SK-N-SH treated with all-trans-retinoic acid at 6 μM for 48 hours (cell line): ENCODE measurements at regions not wholly inside any gene's neighbourhood (a gene's known extent, or its start where the extent isn't known, plus 50 kb on each side); places are given as distances from the start of the nearest gene placed in this dataset.

Source experiments
- ATAC-seq: fragments of 200-7000 bp; cut with Tn5 transposase; 3 replicates; pipeline ENCODE4 v1.9.1; 2020; ENCODE audit warnings: mild to moderate bottlenecking, moderate library complexity
- ARNTL ChIP-seq: fragments of 450-650 bp; formaldehyde crosslinking; IDR thresholded peaks from 2 replicates; pipeline ENCODE4 v1.5.0; 2020; ENCODE audit warnings: low read depth, mild to moderate bottlenecking, moderate library complexity, borderline replicate concordance
- GLIS3 ChIP-seq: fragments of 250-450 bp; sonication (Bioruptor Pico); IDR thresholded peaks from 2 replicates; pipeline ENCODE4 v1.5.0; 2020; ENCODE audit warnings: mild to moderate bottlenecking, moderate library complexity
- ISL1 ChIP-seq: fragments of 250-450 bp; sonication (Bioruptor Pico); IDR thresholded peaks from 2 replicates; pipeline ENCODE4 v2.1.2; 2022; ENCODE audit warnings: mild to moderate bottlenecking, moderate library complexity
- OSR1 ChIP-seq: fragments of 250-450 bp; sonication (Bioruptor Pico); IDR thresholded peaks from 2 replicates; pipeline ENCODE4 v1.8.0; 2022; ENCODE audit warnings: moderate library complexity, mild to moderate bottlenecking, inconsistent platforms
- PPARA ChIP-seq: fragments of 250-450 bp; sonication (Bioruptor Pico); IDR thresholded peaks from 2 replicates; pipeline ENCODE4 v1.5.0; 2020; ENCODE audit warnings: mild to moderate bottlenecking, borderline replicate concordance
- RARB ChIP-seq: fragments of 250-450 bp; sonication (Bioruptor Pico); IDR thresholded peaks from 2 replicates; pipeline ENCODE4 v1.8.0; 2021; ENCODE audit warnings: mild to moderate bottlenecking, moderate library complexity
- SNAI2 ChIP-seq: fragments of 250-450 bp; sonication (Bioruptor Pico); IDR thresholded peaks from 2 replicates; pipeline ENCODE4 v1.5.0; 2020; ENCODE audit warnings: mild to moderate bottlenecking, moderate library complexity
- TCF4 ChIP-seq: fragments of 250-450 bp; sonication (Bioruptor Pico); IDR thresholded peaks from 2 replicates; pipeline ENCODE4 v1.8.0; 2021; ENCODE audit warnings: mild to moderate bottlenecking, moderate library complexity, borderline replicate concordance
- TOX ChIP-seq: fragments of 250-450 bp; sonication (Bioruptor Pico); IDR thresholded peaks from 2 replicates; pipeline ENCODE4 v1.8.0; 2021; ENCODE audit warnings: mild to moderate bottlenecking, moderate library complexity, borderline replicate concordance
- ZC3H10 ChIP-seq: fragments of 250-450 bp; sonication (Bioruptor Pico); IDR thresholded peaks from 2 replicates; pipeline ENCODE4 v1.5.1; 2021; ENCODE audit warnings: mild to moderate bottlenecking, moderate library complexity
- ZFP3 ChIP-seq: fragments of 250-450 bp; sonication (Bioruptor Pico); IDR thresholded peaks from 2 replicates; pipeline ENCODE4 v1.5.0; 2020; ENCODE audit warnings: mild to moderate bottlenecking, moderate library complexity
- ZNF70 ChIP-seq: fragments of 450-650 bp; formaldehyde crosslinking; IDR thresholded peaks from 2 replicates; pipeline ENCODE4 v1.5.0; 2020; ENCODE audit warnings: mild to moderate bottlenecking, moderate library complexity
- ZNF8 ChIP-seq: fragments of 450-650 bp; formaldehyde crosslinking; IDR thresholded peaks from 2 replicates; pipeline ENCODE4 v1.5.0; 2020; ENCODE audit warnings: mild to moderate bottlenecking, moderate library complexity
- TF ChIP-seq, protein P1 (sequence below): fragments of 250-450 bp; sonication (Bioruptor Pico); IDR thresholded peaks from 2 replicates; pipeline ENCODE4 v1.8.0; 2021; ENCODE audit warnings: low read depth, mild to moderate bottlenecking, moderate library complexity, borderline replicate concordance
- TF ChIP-seq, protein P2 (sequence below): fragments of 250-450 bp; sonication (Bioruptor Pico); IDR thresholded peaks from 2 replicates; pipeline ENCODE4 v1.8.0; 2020; ENCODE audit warnings: mild to moderate bottlenecking, moderate library complexity, borderline replicate concordance
- TF ChIP-seq, protein P3 (sequence below): fragments of 250-450 bp; sonication (Bioruptor Pico); IDR thresholded peaks from 2 replicates; pipeline ENCODE4 v1.5.1; 2021; ENCODE audit warnings: mild to moderate bottlenecking, moderate library complexity
- TF ChIP-seq, protein P4 (sequence below): fragments of 250-450 bp; sonication (Bioruptor Pico); IDR thresholded peaks from 2 replicates; pipeline ENCODE4 v1.5.1; 2020; ENCODE audit warnings: low read depth, mild to moderate bottlenecking, moderate library complexity

DNA sequence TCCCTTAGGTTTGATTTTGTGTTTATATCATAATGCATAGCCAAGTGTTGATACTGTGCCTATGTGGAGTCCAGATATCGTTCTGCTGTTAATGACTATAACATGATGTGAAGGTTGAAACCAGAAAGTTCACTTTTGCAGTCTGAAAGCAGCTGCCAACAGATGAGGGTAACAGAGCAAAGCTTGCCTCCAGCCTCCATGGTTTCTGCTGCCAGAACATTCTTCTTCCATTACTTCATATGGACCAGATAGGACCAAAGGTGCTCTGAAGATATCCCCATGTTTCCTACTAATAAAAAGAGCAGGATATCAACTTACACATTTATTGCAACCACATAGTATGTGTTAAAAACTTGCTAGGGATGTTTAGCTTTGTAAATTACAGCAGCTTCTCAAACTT is 394.1 kb downstream of the SPRY1 start:
- TF ChIP-seq RARB (CRISPR knock-in tag) (no peak), ZNF8 (CRISPR knock-in tag) (no peak), ZC3H10 (CRISPR knock-in tag) (no peak), OSR1 (no peak)
- no peak for ATAC-seq

DNA sequence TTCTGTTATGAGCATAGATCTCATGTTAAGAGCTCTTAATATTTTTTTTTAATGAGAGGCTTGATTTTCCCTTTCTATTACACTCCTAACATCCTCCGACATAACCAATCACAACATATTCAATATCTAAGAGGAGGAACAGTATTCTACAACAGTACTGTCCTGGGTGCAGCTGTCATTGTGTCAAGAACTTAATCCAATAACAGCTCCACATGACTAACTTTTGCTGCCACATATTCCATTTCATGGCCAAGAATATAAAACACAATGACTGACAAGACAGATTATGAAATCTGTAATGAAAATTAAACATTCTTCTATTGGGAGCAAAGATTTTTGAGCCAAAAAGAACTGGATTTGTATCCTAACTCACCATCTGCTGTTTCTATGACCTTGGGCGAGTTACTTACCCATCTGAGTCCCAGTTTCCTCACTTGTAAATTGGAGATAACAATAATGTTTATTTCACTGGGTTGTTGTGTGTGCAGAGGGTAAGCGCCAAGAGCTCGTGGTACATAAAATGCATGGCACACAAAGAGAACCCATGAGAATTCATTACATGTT is 405.6 kb downstream of the SPRY1 start:
- no peak for ATAC-seq

DNA sequence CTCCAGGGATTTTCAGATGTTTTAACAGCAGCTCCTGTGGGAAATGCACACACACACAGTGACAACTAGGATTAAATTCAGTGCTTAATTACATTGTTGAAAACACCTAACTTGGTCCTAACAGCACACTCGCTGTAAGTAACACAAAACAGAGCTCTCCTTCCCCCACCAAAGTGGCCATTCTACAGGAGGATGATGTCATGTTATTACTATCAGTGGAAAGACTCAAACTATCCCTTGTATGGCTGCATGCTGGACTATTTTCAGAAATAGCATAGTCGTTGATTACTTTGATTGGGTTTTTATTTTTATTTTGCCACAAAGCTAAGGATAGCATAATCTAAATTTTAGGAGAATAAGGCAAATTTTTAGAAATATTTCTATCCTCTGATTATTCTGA is 406.3 kb downstream of the SPRY1 start:
- TF ChIP-seq, protein P1, sequence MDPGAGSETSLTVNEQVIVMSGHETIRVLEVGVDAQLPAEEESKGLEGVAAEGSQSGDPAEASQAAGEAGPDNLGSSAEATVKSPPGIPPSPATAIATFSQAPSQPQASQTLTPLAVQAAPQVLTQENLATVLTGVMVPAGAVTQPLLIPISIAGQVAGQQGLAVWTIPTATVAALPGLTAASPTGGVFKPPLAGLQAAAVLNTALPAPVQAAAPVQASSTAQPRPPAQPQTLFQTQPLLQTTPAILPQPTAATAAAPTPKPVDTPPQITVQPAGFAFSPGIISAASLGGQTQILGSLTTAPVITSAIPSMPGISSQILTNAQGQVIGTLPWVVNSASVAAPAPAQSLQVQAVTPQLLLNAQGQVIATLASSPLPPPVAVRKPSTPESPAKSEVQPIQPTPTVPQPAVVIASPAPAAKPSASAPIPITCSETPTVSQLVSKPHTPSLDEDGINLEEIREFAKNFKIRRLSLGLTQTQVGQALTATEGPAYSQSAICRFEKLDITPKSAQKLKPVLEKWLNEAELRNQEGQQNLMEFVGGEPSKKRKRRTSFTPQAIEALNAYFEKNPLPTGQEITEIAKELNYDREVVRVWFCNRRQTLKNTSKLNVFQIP (CRISPR knock-in tag) = no peak
- TF ChIP-seq TOX (CRISPR knock-in tag) (no peak), PPARA (CRISPR knock-in tag) (no peak), TCF4 (CRISPR knock-in tag) (no peak), ZNF8 (CRISPR knock-in tag) (no peak), ISL1 (CRISPR knock-in tag) (0 out of 2 replicates have a peak, but pooled peaks have one; percentile 16)
- TF ChIP-seq, protein P2, sequence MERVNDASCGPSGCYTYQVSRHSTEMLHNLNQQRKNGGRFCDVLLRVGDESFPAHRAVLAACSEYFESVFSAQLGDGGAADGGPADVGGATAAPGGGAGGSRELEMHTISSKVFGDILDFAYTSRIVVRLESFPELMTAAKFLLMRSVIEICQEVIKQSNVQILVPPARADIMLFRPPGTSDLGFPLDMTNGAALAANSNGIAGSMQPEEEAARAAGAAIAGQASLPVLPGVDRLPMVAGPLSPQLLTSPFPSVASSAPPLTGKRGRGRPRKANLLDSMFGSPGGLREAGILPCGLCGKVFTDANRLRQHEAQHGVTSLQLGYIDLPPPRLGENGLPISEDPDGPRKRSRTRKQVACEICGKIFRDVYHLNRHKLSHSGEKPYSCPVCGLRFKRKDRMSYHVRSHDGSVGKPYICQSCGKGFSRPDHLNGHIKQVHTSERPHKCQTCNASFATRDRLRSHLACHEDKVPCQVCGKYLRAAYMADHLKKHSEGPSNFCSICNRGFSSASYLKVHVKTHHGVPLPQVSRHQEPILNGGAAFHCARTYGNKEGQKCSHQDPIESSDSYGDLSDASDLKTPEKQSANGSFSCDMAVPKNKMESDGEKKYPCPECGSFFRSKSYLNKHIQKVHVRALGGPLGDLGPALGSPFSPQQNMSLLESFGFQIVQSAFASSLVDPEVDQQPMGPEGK (CRISPR knock-in tag) = no peak
- ATAC-seq = no peak

More for the DNA sequence above, 405.6 kb downstream of the SPRY1 start:
- TF ChIP-seq ZNF70 (CRISPR knock-in tag) = no peak

DNA sequence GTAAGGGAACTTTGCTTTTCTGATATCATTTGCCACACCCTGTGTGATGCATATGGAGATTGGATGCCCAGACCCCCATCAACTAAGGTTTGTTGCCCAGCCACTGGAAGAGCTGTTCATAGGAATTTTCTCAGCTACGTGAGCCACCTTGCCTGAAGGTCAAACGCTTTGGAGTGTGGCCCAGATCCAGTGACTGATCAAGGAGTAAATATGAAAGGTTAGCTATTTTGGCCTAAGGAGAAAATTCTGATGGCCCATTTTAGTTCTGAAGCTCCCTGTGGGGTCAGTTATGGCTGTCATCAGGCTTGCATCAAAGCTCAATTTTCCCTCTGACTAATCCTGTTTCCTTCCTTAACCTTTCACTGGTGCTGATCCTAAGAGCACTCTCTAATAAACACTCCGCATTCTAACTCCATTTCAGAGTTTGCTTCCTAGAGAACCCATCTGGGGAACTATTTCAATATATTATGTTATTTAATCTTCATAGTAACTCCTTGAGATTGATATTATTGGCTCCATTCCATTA is 407.7 kb downstream of the SPRY1 start:
- TF ChIP-seq OSR1 (no peak), ARNTL (CRISPR knock-in tag) (no peak)
- ATAC-seq = no peak

DNA sequence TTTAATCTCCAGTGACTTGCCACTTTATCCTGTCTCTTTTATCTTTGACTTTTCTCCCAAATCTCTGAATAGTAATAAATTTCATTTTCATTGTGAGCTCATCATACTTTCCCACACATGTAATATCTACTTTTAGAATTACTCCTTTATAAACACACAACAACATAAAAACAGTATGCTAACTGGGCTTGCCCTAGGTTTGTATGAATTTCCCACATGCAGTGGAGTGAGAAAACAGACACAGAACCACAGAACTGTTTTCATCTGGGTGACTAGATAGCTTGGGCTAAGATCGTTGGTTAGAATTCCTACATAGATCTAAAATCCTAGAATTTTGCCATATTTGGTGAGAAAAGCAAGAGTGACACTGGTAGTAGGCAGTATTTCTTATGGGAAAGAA is 409.5 kb downstream of the SPRY1 start:
- TF ChIP-seq ZC3H10 (CRISPR knock-in tag) = no peak
- TF ChIP-seq ZNF8 (CRISPR knock-in tag) = no peak
- TF ChIP-seq GLIS3 (CRISPR knock-in tag) = no peak
- TF ChIP-seq, protein P3, sequence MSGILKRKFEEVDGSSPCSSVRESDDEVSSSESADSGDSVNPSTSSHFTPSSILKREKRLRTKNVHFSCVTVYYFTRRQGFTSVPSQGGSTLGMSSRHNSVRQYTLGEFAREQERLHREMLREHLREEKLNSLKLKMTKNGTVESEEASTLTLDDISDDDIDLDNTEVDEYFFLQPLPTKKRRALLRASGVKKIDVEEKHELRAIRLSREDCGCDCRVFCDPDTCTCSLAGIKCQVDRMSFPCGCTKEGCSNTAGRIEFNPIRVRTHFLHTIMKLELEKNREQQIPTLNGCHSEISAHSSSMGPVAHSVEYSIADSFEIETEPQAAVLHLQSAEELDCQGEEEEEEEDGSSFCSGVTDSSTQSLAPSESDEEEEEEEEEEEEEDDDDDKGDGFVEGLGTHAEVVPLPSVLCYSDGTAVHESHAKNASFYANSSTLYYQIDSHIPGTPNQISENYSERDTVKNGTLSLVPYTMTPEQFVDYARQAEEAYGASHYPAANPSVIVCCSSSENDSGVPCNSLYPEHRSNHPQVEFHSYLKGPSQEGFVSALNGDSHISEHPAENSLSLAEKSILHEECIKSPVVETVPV (CRISPR knock-in tag) = no peak
- TF ChIP-seq, protein P1 (CRISPR knock-in tag) = no peak
- no peak for TF ChIP-seq OSR1
- TF ChIP-seq PPARA (CRISPR knock-in tag) = no peak
- no peak for TF ChIP-seq RARB (CRISPR knock-in tag)
- TF ChIP-seq, protein P4, sequence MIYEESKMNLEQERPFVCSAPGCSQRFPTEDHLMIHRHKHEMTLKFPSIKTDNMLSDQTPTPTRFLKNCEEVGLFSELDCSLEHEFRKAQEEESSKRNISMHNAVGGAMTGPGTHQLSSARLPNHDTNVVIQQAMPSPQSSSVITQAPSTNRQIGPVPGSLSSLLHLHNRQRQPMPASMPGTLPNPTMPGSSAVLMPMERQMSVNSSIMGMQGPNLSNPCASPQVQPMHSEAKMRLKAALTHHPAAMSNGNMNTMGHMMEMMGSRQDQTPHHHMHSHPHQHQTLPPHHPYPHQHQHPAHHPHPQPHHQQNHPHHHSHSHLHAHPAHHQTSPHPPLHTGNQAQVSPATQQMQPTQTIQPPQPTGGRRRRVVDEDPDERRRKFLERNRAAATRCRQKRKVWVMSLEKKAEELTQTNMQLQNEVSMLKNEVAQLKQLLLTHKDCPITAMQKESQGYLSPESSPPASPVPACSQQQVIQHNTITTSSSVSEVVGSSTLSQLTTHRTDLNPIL (CRISPR knock-in tag) = no peak
- no peak for ATAC-seq

DNA sequence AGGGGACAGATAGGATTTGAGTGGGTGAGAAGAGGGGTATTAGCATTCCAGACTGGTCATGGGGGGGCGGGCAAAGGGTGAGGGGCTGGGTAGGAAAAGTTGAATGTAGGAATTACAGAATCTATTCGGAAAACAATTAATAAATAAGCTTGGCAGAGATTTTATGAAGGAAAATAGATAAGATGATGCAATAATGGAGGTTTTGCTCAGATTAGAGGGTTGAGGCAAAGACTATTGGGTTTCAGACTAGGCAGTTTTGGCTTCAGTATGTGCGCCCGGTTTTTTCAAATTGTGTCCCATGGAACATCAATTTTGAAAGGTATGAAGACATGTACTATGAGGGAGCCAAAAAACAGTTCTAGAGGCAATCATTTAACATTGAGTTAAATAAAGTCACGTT is 410.6 kb downstream of the SPRY1 start:
- ATAC-seq = no peak

More for the DNA sequence above, 410.6 kb downstream of the SPRY1 start:
- no peak for TF ChIP-seq ZNF8 (CRISPR knock-in tag)
- TF ChIP-seq PPARA (CRISPR knock-in tag) = no peak
- TF ChIP-seq, protein P1 (CRISPR knock-in tag) = no peak
- TF ChIP-seq, protein P3 (CRISPR knock-in tag) = no peak
- TF ChIP-seq, protein P4 (CRISPR knock-in tag) = no peak
- no peak for TF ChIP-seq ZNF70 (CRISPR knock-in tag)
- TF ChIP-seq ZFP3 (CRISPR knock-in tag) = no peak
- no peak for TF ChIP-seq RARB (CRISPR knock-in tag)
- no peak for TF ChIP-seq ZC3H10 (CRISPR knock-in tag)
- TF ChIP-seq SNAI2 (CRISPR knock-in tag) = no peak
